ENCODE measurements at regions not wholly inside any gene's neighbourhood (a gene's known extent, or its start where the extent isn't known, plus 50 kb on each side); places are given as distances from the start of the nearest gene placed in this dataset.

GRCh38 chr18:22545066-22545760 lies 127.5 kb upstream of the CTAGE1 start:
- DNase-seq = no peak

DNA sequence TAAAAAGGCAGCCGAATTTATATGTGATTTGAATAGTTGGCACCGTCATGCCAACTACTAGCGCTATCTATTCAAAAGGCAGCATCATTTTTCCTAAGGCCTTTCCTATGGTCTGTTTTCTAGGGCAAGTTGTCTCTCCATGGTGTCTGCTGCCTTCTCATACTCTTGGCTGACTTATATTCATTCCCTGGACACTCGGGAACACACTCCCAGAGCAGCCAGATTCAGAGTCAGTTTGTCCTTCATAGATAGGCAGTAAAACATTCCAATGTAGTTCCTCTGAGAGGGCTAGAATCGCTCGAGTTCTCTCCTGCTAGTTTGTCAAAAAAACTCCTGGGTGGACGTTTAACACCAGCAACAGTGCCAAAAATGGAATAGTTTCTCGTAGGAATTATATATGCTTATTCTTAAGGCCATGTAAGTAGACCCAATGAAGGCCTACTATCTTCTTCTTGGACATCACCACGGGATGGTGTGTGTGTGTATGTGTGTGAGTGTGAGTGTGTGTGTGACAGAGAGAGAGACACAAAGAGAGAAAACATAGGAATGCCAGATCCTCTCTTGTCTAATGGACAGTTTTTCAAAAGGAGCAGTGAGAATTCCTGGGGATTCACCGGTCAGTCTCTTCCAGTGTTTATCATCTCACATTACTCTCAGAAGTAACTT lies 129.3 kb upstream of the CTAGE1 start:
- no peak for DNase-seq

DNA sequence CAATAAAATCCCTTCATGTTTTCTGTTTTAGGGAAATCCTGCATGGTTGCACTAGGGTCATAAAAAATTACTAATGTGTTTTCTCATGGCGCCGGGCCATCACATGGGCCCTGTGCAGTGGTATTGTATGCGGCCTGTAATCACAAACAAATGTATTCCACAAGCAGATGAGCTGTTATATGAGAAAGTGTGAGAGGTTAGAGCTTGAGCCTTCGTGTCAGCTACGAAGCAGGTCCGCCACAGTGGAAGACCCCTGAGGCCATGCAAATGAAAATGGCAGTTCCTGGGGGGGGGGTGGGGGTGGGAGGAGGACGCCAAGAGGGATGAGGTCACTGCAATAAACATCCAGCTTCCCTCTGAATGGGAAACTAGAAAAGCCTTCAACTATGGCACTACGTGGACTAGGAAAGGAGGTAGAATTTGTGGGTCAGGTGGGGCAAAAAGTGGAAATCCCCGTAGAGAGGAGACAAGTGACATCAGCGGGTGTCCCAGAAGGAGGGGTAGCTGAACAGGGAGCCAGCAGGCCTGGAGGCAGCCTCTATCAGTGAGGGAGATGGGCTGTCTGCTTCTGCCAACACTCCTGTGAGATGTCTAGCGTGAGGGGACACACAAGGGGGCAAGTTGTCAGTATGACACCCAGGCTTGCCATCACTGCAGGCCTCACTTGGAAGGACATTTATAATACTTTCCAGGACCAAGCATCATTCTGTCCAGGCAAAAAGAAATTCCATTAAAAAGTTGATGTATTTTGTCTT lies 130.3 kb upstream of the CTAGE1 start:
- DNase-seq = peak; percentile 2

DNA sequence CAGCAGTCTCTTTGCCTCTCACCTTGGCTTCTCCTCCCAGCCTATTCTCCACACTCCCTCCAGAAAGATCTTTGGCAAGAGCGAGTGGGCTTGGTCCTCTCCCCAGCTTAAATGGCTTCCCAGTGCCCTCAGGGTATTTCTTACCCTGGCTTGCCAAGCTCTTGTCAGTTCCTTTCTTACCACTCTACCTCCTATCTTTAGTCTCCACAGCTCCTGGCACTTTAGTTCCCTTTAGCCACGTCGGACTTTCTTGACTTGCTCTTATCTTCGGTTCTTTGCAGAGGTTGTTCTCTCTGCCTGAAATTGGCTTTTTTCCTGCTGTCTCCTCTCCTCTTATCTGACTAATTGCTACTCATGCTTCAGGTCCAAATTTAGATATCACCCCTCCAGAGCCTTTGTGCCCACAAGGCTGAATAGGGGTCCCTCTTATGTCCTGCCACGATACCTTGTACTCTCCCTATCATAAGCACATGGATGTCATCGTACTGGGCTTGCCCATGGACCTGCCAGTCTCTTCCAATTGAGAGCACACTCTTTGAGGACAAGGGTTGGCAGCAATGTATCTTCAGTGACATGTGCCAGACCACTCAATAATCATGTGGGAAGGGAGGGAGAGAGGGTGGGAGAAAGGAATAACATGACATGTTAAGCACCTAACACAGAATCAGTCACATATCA lies 131.7 kb upstream of the CTAGE1 start:
- no peak for DNase-seq

DNA sequence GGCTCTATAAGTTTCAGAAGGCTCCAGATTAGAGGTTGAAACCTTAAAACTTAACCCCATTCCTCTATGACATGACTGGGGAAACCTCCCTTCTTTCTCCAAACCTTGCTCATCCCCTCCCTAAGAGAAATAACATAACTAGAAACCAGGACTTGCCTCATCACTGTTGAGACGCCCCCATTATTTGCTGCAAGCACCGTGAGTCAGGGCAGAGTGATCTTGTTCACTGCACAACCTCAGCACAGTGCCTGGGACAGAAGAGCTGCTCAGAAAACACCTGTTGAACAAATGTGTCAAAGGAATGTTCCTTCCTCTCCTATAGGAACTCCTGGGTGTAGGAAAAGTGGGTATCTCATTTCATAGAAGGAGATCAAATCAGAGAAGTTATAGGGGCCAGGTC lies 132.7 kb upstream of the CTAGE1 start:
- no peak for DNase-seq

- DNase-seq = no peak
Observed at GRCh38 chr18:22550861-22551260, 133.1 kb upstream of the CTAGE1 start.

DNA sequence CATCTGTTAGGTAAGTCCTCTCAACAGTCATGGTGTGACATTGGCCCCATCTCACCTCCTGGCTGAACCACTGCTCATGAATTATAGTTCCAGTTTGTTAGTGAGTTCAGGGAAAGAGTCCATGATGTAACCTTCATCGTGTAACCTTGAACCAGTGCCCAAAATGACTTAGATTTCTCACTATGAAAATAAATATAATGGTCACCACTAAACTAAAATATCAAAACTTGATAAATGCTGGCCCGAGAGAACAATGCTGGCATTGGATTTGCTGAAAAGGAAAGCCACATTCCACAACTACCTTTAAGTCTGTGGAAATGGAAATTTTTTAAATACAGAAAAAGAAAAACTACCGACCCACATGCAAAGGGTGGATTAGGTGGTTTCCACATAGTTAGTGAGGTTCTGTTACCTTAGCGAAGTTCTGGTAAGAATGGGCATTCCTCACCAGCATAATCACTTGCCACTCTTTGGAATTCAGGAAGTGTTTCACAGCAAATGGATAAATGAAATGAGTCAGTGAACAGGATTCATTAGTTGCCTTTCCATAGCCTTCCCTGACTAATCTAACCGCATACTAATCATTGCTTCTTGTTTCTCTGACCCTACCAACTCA lies 133.9 kb upstream of the CTAGE1 start:
- DNase-seq = peak; percentile 88

DNA sequence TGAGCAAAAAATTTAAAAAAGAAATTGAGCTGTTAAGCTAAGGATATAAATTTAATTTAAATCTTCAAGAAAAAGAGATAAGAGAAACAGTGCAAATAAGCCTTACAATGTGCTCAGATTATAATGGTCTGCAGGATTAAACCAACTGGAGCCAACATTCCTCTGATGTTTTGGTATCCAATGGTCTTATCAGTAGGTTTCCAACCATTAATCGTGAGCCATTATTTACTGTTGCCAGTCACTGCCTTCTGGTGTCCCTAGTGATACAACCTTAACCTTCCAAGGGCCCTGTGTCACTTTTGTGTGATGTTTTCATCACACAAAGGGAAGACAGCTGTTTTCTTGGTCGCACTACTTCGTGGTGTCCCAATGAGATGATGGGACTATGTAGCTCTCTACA lies 134.5 kb upstream of the CTAGE1 start:
- DNase-seq = peak; percentile 16

GRCh38 chr18:22552899-22553460 lies 135.3 kb upstream of the CTAGE1 start:
- DNase-seq = peak; percentile 3

DNA sequence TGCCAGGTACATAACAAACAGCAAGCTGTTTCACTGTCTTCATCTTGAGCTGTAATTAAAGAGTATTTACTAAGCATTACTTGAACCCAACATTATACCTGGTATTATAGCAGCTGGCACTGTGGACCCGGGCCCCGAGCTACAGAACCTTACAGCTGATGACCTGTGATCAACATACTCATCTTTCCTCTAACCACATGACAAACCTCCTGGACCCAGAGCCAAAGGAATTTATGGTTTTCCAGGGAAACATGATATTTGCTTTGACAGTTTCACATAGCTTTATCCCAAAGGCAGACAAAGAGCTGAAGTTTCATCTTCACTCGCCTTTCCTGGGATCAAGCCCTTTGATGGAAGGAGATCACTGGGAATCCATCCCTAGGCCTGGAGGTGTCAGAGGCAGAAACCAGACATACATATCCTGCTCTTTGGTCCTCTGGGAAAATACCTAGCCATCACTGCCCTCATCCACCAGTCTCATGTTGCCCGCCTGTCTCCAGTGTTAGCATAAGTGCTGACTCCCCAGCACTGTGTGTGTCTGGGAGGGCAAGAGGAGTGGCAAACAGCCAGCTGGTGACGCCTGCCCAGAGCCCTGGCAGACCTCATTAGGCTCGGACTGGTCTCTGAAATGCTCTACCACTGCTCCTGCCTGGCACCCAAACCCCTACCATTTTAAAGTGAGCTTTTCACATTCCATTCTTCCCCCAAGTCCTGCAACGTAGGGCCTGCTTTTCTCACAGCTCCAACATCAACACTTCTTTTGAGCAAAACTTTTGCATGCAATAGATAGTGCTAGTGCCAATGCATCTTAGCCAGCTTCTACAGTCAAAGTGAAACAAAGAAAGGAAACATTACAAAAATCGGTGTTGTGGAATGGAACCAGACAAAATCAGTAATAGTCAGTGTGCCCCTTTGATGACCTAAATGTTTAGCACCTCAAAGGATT lies 138.8 kb upstream of the CTAGE1 start:
- DNase-seq = peak; percentile 41

DNA sequence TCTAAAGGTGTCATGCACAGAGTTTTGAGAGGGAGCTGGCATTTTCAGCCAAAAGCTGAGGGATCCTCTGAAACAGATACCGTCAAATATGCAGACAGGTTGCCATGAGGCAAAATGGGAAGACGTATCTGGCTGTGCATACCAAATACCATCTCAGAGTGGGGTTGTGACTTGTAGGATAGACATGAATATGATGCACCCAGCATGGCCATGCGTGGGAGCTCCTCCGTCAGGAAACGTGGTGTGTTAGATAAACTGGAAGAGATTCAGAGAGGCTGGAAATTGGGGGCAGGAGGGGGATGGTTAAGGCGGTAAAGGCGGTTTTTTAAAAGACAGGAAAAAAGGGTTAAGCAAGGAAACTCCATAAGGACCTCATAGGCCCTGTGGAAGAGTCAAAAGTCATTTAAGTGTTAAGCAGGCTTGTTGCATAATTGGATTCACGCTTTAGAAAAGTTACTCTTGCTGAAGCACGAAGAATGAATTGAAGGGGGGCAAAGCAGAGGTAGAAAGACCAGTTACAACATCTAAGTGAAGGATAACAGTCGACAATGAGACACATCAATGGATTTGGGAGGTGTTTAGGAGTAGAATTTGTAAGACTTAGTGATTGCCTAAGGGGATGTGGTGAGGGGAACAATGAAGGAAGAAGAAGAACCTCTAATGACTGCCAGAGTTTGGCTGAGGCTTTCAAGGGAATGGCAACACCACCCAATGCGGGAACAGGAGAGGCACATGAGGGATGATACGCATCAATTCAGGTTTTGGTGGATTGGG lies 139.6 kb upstream of the CTAGE1 start:
- peak; percentile 13 for DNase-seq

DNA sequence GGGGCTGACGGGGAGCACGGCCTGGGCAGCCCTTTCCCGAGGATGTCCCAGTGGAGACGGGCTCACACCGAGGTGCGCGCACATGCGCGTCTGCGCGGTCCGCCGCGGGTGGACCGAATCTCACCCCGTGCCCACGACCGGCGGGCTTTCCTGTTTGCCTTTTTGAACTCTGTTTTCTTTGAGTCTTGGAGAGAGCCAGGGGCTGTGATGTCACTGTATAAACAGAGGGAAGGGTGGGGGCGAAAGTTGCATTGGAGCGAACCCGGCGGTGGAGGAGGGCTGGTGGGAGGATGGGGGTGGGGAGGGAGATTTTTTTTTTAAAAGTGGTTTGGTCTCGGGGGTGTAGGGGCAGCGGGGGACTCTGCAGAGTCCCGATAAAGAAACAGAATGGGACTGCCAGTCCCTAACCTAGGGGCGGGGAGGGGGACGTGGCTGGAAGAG lies 141.2 kb upstream of the CTAGE1 start:
- peak; percentile 79 for DNase-seq

DNA sequence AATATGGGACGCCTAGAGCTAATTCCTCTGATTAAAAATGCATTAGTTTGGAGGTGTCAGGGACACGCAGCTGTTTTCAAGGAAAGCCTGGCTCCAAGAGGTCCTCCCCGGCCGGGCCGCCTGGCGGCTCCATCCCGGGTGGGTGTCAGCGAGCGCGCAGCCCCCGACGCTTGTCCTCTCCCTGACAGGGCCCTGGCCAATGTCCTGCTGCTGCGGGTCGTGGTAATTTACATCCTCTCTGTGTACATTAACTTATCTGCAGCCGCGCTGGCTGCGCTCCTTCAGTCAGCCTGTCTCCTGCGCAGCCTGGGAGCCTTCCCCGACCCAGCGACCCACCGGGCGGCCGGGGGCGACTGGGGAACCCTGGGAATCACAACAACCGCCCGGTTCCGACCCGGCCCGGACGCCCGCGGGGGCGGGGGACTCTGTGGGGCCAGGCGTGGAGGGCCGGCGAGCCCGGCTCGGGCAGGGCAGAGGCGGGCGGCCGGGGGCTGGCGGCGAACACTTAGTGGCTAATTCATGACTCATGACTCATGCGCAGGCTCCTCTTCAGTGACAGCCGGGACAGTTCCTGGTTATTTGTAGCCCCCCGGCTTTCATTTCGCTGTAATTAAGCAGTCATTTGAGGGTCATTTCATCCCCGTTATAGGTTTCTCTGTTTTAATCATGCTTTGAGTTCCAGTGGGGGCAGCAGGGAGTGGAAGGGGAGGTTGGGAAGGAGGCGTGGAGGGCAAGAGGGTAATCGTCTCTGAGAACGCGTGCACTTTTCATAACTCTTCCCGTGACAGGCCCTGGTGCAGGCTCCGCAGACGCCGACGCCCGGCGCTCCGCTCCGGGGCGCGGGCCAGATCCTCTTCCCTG lies 141.9 kb upstream of the CTAGE1 start:
- peak; percentile 66 for DNase-seq

GRCh38 chr18:22560275-22560610 lies 142.5 kb upstream of the CTAGE1 start:
- no peak for DNase-seq

GRCh38 chr18:22560797-22561196 lies 143.1 kb upstream of the CTAGE1 start:
- DNase-seq = no peak

DNA sequence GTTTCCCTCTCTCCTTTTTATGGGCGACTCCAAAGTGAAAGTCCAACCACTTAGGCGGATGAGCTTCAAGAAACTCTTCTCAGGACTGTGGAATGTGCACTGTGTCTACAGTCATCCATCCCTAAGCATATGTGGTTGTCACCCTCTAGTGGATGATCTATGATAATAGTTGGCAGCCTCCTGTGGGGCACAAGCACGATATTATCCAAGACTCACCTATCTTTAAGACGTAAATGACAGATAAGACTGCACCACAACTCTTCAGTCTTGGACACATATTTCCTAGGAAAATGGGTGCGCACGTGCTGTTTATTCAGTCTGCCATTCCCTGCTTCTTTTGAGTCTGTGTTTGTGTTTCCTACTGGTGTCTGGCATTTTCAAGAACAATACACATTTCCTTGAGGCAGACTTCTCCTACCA lies 145.5 kb upstream of the CTAGE1 start:
- peak; percentile 93 for DNase-seq

GRCh38 chr18:22564036-22564435 lies 146.3 kb upstream of the CTAGE1 start:
- DNase-seq = peak; percentile 36

- DNase-seq = no peak
Observed at GRCh38 chr18:22566703-22567420, 149.1 kb upstream of the CTAGE1 start.

GRCh38 chr18:22567794-22568193 lies 150.1 kb upstream of the CTAGE1 start:
- no peak for DNase-seq

Measured in dermis blood vessel endothelial cell (primary cell).